NCI-H345 treated with DMSO at 0.1 percent for 48 hours (cell line): ENCODE measurements at regions not wholly inside any gene's neighbourhood (a gene's known extent, or its start where the extent isn't known, plus 50 kb on each side); places are given as distances from the start of the nearest gene placed in this dataset.
"Not testable (repeated sequence)": the region's sequence is repeated elsewhere in the genome, so short reads cannot be mapped to it uniquely, and the experiment has no call there.

Experiments
- DNase-seq: peaks from one replicate; lab custom pipeline; 2025; ENCODE audit not compliant: unreplicated experiment; lab: John Stamatoyannopoulos, UW

DNA sequence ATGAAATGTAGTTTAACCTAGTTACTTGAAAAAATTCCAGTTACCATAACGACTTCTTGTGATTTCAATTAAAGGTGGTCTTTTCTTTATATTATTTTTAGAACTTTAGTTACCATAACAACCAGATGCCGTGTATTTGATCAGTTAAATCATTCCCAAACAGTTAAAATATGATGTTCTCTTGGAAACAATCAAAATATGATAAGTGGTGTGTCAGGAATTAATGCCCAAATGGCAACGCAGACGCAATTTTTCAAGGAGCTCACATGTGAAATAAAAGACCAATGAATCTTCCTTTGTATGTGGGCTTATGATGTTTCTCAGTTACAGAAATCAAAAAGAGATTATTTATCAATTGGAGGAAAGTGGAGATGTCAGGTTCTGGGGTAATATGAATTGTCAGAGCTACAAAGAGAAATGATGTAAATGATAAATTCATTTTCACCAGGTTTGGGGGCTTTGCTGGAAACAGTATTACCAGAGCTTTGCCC lies 189.1 kb upstream of the PARD3B start:
- DNase-seq: no peak

DNA sequence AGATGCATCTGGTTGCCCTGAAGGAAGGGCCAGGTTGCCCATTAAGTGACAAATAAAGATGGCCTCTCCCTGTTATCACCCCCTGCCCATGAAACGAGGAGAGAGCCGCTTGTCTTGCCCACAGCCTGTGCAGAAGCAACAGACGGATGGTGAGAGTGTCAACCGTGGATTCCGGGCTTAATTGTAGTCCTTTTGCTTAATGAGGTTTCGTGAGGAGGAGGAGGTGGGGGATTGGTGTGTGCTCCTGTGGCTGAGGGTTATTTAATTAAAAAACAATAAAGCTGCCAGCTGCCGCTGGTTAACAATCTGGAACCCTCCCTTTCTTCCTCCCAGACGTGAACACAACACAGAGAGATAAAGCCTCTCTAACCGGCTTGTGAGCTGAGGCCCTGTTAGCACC lies 188.0 kb upstream of the PARD3B start:
- no peak for DNase-seq

DNA sequence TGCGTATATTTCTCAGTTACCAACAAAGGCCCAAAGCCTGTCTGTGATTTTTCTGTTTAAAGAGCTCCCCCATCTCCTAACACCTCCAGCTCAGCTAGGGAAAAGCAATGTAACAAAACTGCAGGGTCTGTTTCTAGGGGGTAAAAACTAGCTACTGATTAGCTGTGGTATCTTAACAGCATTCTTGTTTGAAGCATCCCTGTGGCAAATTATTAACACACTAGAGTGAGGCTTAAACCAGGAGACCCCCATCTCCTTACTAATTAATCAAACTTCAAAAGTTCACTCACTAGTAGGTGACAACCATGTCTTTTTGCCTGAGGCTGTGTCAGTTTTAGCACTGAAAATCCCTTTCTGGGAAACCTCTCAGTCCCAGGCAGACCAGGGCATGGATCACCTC lies 186.2 kb upstream of the PARD3B start:
- no peak for DNase-seq

DNA sequence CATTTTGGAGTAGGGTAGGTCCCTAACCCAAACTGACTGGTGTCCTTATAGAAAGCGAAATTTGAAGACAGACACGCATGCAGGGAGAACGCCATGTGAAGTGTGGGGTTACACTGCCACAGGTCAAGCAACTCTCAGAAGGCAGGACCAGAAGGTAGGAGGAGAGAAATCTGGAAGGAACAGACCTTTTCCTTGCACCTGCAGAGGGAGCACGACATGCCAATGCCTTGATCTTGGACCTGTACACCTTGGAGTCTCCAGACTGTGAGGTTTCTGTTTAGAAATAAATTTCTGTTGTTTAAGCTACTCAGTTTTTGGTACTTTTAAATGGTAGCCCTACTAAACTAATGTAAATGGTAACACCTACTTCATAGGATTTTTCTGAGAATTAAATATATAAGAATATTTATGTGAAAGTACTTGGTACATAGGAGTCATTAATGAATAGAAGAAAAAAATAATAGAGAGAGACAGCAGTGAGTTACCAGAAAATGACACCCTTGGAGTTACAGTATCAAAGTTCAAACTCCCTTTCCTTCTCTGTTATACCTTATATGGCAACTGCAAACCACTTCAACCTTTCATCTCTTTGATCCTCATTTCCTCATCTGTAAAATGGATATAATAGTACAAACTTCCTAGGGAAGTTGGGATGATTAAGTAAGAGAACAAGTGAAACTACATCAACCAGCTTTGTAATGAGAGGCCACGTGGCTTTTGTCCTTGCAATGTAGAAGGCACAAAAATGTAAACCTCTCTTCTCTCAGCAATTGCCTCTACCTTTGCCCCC lies 184.9 kb upstream of the PARD3B start:
- no peak for DNase-seq

DNA sequence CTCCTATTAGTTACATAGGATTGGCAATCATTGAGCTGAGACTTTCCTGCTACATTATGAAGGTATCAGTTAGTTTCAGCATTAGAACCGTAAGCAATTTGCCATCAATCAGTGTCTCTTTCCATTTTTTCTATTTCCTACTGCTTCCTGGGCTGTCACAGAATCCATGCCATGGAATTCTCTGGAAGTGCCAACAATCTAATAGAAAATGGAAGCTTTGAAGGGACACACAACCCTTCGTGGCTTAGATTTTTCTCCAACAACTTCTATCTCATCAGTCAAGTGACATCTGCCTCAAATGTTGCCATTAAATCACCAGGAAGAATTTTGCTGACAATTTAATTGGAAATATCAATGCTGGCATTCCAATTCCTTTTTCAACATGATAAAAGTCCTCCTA lies 183.5 kb upstream of the PARD3B start:
- DNase-seq: no peak

DNA sequence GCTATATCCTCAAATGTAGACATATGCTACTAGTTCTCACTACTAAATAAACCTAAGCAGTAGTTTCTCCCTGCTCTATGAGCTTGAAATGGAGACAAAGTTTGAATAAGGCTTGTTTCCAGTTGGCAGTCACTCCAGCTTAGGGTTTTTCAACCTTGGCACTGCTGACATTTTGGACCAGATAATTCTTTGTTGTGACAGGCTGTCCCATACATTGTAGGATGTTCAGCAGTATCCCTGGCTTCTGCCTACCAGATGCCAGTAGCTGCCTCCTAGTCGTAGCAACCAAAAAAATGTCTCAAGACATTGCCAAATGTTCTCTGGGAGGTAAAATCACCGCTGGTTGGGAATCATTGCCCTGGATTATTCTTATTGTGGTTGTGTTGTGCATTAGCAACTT lies 182.7 kb upstream of the PARD3B start:
- no peak for DNase-seq

DNA sequence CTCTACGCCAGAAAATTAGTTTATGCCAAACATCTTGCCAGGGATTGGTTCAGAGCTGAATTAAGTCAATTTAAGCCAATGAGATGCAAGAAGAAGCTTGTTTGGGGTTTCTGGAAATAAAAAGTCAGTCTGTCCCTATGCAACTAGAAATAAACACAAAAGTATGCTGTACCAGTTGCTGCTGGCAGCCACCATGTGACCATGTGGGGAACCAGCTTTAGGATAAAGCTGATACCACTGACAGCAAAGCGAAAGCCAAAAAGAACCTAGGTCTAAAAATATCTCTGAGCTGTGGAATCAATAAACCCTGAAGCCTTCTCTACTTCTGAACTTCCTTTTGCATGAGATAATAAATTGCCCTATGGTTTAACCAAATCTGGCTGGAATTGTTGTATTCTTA lies 181.8 kb upstream of the PARD3B start:
- DNase-seq: no peak

DNA sequence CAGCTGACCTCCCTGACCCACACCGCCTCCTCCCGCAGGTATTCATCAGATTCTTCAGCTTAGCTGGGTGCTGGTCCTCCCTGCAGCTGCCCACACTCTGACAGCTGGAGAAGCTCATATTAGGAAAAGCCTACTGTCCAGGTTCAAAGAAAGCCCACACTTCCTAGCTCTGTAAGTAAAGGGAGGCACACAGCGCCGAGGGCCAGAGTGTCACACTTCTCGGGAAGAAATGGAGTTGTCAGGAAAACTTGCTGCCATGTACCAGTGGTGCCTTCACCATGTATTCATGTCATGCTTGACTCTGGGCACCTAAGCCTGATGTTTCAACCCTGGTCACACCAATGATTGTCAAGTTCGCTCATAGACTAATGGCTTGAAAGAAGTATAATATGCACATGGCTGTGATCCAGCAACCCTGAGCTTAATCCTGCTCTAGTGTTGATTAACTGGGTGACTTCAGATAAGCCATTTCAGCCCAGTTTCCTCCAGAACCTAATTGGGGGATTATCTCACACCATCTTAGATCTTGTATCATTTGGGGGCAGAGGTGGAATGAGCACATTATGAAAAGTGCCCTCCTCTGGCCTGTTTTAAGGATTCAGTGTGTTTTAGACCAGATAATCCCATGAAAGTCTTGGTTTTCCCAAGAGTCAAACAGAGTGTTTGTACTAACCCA lies 180.3 kb upstream of the PARD3B start:
- no peak for DNase-seq

DNA sequence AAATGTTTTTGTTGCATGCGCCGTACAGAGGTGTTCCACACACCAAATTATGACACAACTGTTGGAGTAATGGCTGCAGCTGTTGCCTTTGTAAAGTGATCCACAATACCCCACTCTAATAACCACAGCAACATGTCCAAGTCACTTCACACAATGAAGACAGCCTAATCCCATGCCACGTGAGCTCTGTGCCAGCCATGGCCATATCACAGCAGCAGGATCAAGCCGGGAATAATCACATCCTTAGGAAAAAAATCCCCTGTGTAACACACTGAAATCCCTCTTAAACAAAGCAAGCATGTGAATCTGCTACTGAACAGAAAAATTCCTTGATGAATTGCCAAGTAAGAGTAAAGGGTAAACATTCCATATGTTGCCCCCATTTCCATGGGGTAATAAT lies 179.5 kb upstream of the PARD3B start:
- no peak for DNase-seq

DNA sequence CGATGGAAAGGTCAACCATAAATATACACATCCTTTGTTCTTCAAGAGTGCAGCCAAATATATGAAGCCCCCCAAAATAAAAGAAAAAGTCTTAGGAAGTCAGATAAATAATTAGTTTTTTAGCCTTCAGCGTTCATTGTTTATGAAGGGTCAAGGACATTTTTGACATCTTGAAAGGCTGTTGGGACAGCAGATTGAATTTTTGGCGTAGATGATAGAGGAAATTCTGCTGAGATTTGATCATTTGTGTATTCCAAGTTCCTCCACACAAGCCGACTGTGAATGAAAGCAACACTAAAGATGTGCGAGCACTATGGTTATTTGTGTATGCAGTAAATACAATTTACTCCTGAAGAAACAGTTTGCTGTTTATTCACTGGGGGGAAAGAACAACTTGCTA lies 177.8 kb upstream of the PARD3B start:
- no peak for DNase-seq

DNA sequence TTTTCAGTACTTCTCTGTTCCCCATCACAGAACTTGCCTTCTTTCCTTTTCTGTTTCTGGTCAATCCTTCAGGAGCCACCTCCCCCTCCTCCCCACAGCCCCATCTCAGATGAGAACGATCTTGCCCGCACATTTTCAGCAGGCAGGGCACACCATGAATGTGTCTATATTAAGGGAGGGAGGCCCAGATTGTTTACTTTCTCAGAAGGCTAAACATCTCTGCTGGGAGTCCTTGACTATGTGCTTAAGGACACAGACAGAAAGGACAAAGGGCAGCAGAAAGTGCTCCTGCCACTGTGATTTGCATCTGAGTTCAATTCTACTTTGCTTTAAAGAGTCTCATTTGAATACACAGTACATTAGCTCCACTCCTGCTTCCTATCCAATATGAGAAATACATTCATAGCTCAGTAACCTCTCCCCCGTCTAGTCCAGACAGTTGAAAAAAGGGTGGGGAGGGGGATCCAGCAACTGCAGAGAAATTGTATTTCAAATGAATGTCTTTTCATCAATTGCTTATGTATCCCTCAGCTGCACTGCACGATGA lies 175.0 kb upstream of the PARD3B start:
- no peak for DNase-seq

DNA sequence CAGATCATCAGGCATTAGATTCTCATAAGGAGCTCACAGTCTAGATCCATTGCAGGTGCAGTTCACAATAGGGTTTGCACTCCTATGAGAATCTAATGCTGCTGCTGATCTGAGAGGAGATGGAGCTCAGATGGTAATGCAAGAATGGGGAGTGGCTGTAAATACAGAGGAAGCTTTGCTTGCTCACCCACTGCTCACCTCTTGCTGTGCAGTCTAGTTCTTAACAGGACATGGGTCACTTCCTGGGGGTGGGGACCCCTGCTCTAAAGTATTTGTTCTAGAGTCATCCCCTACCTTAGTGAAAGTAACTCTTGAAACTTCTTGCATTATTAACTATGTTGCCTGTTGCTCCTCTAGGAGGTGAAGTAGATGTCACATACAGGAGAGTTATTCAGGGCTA lies 171.3 kb upstream of the PARD3B start:
- DNase-seq: no peak

DNA sequence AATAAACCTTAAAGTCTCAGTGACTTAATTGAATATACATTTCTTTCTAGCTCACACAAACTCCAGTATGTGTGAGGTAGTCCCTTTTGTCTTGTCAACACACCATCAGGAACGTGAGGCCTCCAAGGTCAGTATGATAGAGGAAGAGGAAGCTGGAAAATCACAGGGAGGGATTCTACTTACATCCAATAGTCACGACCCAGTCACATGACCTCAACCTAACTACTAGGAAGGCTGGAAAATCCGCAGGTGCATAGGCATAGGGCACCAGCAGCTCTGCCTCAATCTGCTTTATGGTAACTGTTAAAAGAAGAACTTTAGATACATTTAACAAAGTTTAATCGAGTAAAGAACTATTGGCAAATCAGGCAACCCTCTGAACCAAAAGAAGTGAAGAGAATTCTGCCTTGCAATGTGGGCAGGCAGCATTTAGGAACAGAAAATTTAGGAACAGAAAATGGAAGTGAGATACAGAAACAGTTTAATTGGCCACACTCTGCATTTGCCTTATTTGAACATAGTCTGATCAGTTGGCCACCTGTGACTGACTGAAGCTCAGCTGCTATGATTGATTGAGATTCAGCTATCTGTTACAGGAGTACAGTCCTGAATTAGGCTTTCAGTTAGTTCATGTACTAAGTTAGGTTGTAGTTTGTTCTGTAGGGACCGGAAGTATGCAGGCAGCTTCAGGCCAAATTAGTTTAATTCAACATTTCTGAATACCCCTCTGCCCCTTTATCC lies 165.0 kb upstream of the PARD3B start:
- DNase-seq: no peak

DNA sequence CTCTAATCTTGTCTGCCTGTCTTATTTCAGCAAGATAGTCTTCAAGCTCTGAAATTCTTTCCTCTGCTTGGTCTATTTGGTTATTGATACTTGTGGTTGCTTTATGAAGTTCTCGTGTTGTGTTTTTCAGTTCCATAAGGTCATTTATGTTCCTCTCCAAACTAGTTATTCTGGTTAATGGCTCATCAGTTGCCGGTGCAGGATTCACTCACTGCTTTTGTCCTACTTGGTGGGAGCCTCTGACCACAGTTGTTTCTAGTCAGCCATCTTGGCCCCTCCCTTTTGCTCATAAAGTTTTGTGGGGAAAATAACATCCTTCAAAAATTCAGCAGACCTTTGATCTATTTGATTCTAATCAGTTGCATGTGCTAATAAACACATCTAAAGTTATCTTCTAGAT lies 158.6 kb upstream of the PARD3B start:
- no peak for DNase-seq

DNA sequence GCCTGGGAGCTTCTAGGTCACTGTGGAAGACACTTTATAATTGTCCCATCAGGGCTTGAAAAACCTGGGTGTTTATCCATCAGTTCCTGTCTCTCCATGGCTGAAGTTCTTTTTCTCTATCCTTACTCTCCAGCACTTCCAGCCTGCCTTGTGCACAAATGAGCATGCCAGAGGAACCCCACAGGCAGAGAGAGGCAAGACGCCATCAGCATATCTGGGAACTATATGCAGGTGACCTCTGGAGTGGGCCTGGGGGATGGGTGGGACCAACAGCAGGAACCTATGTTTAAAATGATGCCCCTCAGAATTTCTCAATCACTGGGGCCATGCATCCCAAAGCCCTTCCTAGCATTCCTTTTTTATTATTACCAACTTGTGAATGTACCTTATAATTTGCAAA lies 156.2 kb upstream of the PARD3B start:
- DNase-seq: no peak

DNA sequence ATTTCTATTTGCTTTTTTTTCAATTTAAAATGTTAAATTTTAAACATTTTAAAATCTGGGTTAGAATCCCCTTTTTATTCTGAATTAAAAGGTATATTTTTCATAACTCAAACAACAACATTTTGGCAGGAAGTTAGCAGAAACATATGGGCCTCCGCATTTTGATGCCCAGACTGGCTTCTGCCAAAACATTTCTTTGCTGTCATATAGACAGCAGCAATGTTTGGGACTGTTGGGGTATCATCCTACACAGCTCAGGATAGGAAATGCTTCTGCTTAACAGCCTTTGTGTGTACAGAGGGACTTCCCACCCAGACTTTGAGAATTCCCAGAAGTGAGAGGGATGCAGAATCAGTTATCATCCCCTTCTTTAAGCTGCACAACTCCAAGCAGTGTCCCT lies 155.4 kb upstream of the PARD3B start:
- no peak for DNase-seq

DNA sequence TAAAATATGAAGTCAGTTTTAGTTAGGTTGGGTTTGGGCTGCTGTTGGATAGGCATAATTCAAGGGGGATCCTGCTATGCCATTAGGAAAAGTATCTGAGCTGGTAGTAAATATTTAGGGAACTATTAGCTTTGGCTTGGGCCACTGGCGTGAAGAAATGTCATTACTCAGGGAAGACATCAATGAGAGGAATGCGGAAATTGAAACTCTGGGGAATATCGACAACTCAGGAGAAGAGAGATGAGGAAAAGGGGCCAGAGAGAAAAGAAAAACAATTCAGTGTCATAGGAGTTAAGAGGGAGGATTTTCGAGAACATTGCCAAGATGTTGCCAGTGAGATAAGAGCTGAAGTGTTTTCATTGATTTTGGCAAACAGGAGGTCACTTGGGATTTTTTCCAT lies 149.7 kb upstream of the PARD3B start:
- DNase-seq: no peak

DNA sequence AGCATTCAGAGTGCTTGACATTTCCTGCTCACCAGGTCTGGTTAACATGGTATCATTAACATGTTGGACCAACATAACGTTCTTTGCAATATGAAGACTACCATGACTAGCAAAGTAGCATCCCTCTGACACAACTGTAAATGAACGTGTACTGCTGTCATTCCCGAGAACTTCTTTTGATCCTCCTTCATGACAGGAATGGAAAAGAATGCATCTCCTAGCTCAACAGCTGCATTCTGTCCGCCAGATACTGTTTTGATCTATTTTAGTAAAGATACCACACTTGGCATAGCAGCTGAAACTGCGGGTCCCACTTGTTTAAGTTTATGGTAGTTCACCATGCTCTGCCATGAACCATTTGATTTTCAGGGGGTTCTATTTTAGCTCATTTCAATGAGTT lies 144.2 kb upstream of the PARD3B start:
- no peak for DNase-seq

DNA sequence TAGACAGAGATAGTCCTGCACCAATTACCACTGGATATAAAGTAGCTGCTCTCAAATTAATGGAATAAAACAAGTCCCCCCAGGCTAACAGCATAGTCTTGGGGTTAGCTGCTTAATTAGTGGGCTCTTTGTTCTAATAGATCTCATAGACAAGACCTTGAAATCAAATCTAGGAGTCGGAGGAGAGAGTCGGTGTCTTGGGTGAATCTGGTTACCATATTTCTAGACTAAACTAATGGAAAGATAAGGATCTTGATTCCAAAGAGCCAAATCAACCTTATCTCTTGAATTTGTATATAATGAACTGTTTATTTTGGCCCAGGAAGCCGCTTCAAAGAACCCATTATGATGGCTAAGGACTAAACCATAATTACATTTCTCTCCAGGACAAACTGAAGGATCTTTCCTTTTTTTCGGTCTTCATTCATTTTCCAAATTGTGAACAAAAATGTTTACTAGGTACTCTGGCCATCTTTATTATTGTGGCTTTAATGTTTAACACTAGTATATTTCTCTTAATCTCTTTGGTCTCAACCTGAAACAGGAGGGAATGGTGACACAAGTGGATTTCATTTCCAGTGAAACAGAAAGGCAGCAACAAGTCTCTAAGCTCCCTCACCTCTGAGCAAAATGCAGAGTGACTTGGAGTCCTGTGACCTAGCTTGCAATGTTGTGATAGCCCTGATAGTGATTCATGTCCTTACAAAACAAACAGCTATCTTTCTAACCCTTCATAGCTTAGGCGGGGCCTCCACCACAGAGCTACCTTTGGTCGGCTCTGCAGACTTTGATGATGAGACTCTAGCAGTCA lies 137.9 kb upstream of the PARD3B start:
- no peak for DNase-seq

DNA sequence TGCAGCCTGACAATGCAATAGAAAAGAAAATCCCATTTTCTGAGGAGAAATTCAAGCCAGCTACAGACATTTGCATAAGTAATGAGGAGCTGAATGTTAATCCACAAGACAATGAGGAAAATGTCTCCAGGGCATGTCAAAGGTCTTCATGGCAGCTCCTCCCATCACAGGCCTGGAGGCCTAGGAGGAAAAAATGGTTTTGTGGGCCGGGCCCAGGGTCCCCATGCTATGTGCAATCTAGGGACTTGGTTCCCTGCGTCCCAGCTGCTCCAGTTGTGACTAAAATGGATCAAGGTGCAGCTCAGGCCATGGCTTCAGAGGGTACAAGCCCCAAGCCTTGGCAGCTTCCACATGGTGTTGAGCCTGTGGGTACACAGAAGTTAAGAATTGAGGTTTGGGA lies 132.5 kb upstream of the PARD3B start:
- DNase-seq: not testable (repeated sequence)
